ENCODE measurements at regions not wholly inside any gene's neighbourhood (a gene's known extent, or its start where the extent isn't known, plus 50 kb on each side); places are given as distances from the start of the nearest gene placed in this dataset.

- 21 to 33% methylated on average over 1 of the region's 1 CpG for WGBS, 2 donors
Measured at GRCh38 chr4:189385098-189385497, 555.6 kb upstream of the FRG1 start.

GRCh38 chr4:189385579-189385978, 555.1 kb upstream of the FRG1 start:
- H3K4me3 ChIP-seq (ENCODE audit: low read depth, poor library complexity, severe bottlenecking): no peak overlapping the region
- DNase-seq (ENCODE audit: low spot score in 2 of 2): no peak
- intact Hi-C loops (cut with DNase I; ENCODE audit: low total_unique reads): no loop called here
- TF ChIP-seq POLR2A (IDR thresholded peaks at IDR 0.05): no peak
- 69 to 82% methylated on average over 2 of the region's 2 CpGs for WGBS, 2 donors

More at GRCh38 chr4:189385098-189385497, 555.6 kb upstream of the FRG1 start:
- intact Hi-C loops (cut with DNase I; ENCODE audit: low total_unique reads): no loop called here
- DNase-seq (ENCODE audit: low spot score in 2 of 2): no peak
- TF ChIP-seq POLR2A (IDR thresholded peaks at IDR 0.05) (no peak), CTCF (IDR thresholded peaks at IDR 0.05) (no peak)
- H3K4me3 ChIP-seq (ENCODE audit: low read depth, poor library complexity, severe bottlenecking): no peak overlapping the region

- no peak overlapping the region for H3K4me3 ChIP-seq (ENCODE audit: low read depth, poor library complexity, severe bottlenecking)
- 87 to 93% methylated on average over 7 of the region's 7 CpGs for WGBS, 2 donors
- no peak for DNase-seq (ENCODE audit: low spot score in 2 of 2)
- TF ChIP-seq POLR2A (IDR thresholded peaks at IDR 0.05) (no peak), CTCF (IDR thresholded peaks at IDR 0.05) (no peak)
- intact Hi-C loops (cut with DNase I; ENCODE audit: low total_unique reads): no loop called here
Measured at GRCh38 chr4:189396435-189396834, 544.2 kb upstream of the FRG1 start.

GRCh38 chr4:189404271-189404670, 536.4 kb upstream of the FRG1 start:
- no peak overlapping the region for H3K4me3 ChIP-seq (ENCODE audit: low read depth, poor library complexity, severe bottlenecking)
- intact Hi-C loops (cut with DNase I; ENCODE audit: low total_unique reads): no loop called here
- DNase-seq (ENCODE audit: low spot score in 2 of 2): no peak
- WGBS, 2 donors: 56 to 93% methylated on average over 1 of the region's 1 CpG
- no peak for TF ChIP-seq POLR2A (IDR thresholded peaks at IDR 0.05)
- TF ChIP-seq CTCF (IDR thresholded peaks at IDR 0.05): no peak

GRCh38 chr4:189409158-189409557, 531.5 kb upstream of the FRG1 start:
- no peak for DNase-seq (ENCODE audit: low spot score in 2 of 2)
- intact Hi-C loops (cut with DNase I; ENCODE audit: low total_unique reads): no loop called here
- H3K4me3 ChIP-seq (ENCODE audit: low read depth, poor library complexity, severe bottlenecking): no peak overlapping the region
- TF ChIP-seq CTCF (IDR thresholded peaks at IDR 0.05) (no peak), POLR2A (IDR thresholded peaks at IDR 0.05) (no peak)
- 84 to 87% methylated on average over 6 of the region's 6 CpGs for WGBS, 2 donors

- no peak for DNase-seq (ENCODE audit: low spot score in 2 of 2)
- no peak for TF ChIP-seq CTCF (IDR thresholded peaks at IDR 0.05)
- TF ChIP-seq POLR2A (IDR thresholded peaks at IDR 0.05): no peak
- intact Hi-C loops (cut with DNase I; ENCODE audit: low total_unique reads): no loop called here
- H3K4me3 ChIP-seq (ENCODE audit: low read depth, poor library complexity, severe bottlenecking): no peak overlapping the region
- WGBS, 2 donors: 63 to 65% methylated on average over 4 of the region's 4 CpGs
Measured at GRCh38 chr4:189414021-189414420, 526.7 kb upstream of the FRG1 start.

All from lower leg skin (tissue), 4 donors.